GM12878 (cell line): ENCODE measurements at regions not wholly inside any gene's neighbourhood (a gene's known extent, or its start where the extent isn't known, plus 50 kb on each side); places are given as distances from the start of the nearest gene placed in this dataset.

Experiments used
- ATAC-seq: fragments of 200-7000 bp; cut with Tn5 transposase; 3 replicates; pipeline ENCODE4 v1.9.1; 2020; ENCODE audit warnings: mild to moderate bottlenecking, moderate library complexity
- BruUV-seq: library from RNA; stranded (reverse); fragments of 400-500 nt; replicated peaks from 2 replicates; lab custom pipeline; 2021; lab: Mats Ljungman, UMichigan
- CTCF ChIA-PET: fragments of 300-600 bp; sonication (Branson Sonifier 250); formaldehyde crosslinking; extraction: SDS; loops from one replicate; lab custom pipeline; 2021; ENCODE audit warnings: inconsistent platforms; lab: Yijun Ruan, JAX
- POLR2A ChIA-PET: fragments of 350-600 bp; formaldehyde crosslinking; extraction: SDS; loops from one replicate; lab custom pipeline; 2021; ENCODE audit warnings: inconsistent platforms; lab: Charles Lee
- RAD21 ChIA-PET: fragments of 300-600 bp; sonication (Branson Sonifier 250); formaldehyde crosslinking; loops from one replicate; lab custom pipeline; 2023; ENCODE audit warnings: antibody characterized with exemption; ENCODE audit not compliant: unreplicated experiment; lab: Charles Lee
- SMC1A ChIA-PET: fragments of 300-600 bp; sonication (Branson Sonifier 250); formaldehyde crosslinking; loops from one replicate; lab custom pipeline; 2023; ENCODE audit not compliant: unreplicated experiment, uncharacterized antibody; lab: Charles Lee
- DNase-seq: peaks from one replicate; pipeline ENCODE4 v3.0.0-alpha.2; 2011; ENCODE audit warnings: low read depth, low spot score
- FAIRE-seq: peaks from 3 replicates; lab custom pipeline; 2011; peaks lifted over from hg19 to GRCh38; lab: Jason Lieb, UNC
- H2AFZ ChIP-seq: 2 replicates; pipeline ENCODE4 v1.6.0; 2011; ENCODE audit warnings: low read depth, low read length, control low read depth; ENCODE audit not compliant: control insufficient read depth
- H3K27ac ChIP-seq: 2 replicates; pipeline ENCODE4 v1.5.1; 2011; ENCODE audit warnings: control low read depth; ENCODE audit not compliant: control insufficient read depth, insufficient read depth
- H3K27me3 ChIP-seq, 2 experiments: replicated peaks in 1 of 2; 2 replicates each; pipeline versions ENCODE4 v1.6.0 to v1.6.1; 2011; ENCODE audit warnings: low read length in 1 of 2; ENCODE audit not compliant: control insufficient read depth in 2 of 2, insufficient read depth in 2 of 2
- H3K36me3 ChIP-seq, 2 experiments: 2 replicates each; pipeline ENCODE4 v1.5.1; 2011; ENCODE audit warnings: low read length in 1 of 2; ENCODE audit not compliant: control insufficient read depth in 2 of 2, insufficient read depth in 2 of 2
- H3K4me1 ChIP-seq: 2 replicates; pipeline ENCODE4 v1.6.1; 2011; ENCODE audit warnings: mild to moderate bottlenecking, low read length, moderate library complexity, mixed read lengths; ENCODE audit not compliant: control insufficient read depth, insufficient read depth
- H3K4me2 ChIP-seq: 2 replicates; pipeline ENCODE4 v1.6.0; 2011; ENCODE audit warnings: control low read depth; ENCODE audit not compliant: control insufficient read depth, insufficient read depth
- H3K4me3 ChIP-seq: fragments of 200-600 bp; sonication (generic); 2 replicates; pipeline ENCODE4 v1.5.1; 2016
- H3K79me2 ChIP-seq: 2 replicates; pipeline ENCODE4 v1.6.0; 2011; ENCODE audit warnings: low read length; ENCODE audit not compliant: control insufficient read depth, insufficient read depth
- H3K9ac ChIP-seq: 2 replicates; pipeline ENCODE4 v1.8.0; 2011; ENCODE audit warnings: low read length, control low read depth, mixed read lengths; ENCODE audit not compliant: control insufficient read depth, insufficient read depth
- H3K9me3 ChIP-seq: replicated peaks from 3 replicates; pipeline ENCODE4 v1.5.1; 2011; ENCODE audit warnings: mild to moderate bottlenecking, low read length; ENCODE audit not compliant: control insufficient read depth, insufficient read depth
- H4K20me1 ChIP-seq: 2 replicates; pipeline ENCODE4 v1.6.0; 2011; ENCODE audit not compliant: control insufficient read depth, insufficient read depth
- BHLHE40 ChIP-seq, 2 experiments: fragments of 450-650 bp in 1 of 2; IDR thresholded peaks; 2 replicates each; pipeline ENCODE4 v1.6.1; 2011 to 2017; ENCODE audit warnings: low read depth in 2 of 2, borderline replicate concordance in 1 of 2, improper control_type of control experiment in 1 of 2, low read length in 1 of 2, mild to moderate bottlenecking in 1 of 2
- CBX3 ChIP-seq: fragments of 200-600 bp; sonication (generic); IDR thresholded peaks from 2 replicates; pipeline ENCODE4 v1.6.1; 2016; ENCODE audit warnings: low read depth, borderline replicate concordance
- EGR1 ChIP-seq, 2 experiments: IDR thresholded peaks; 1 replicate in 1 of 2; 2 replicates in 1 of 2; pipeline ENCODE4 v1.6.1; 2011 to 2012; ENCODE audit warnings: low read depth in 2 of 2, low read length in 2 of 2, borderline replicate concordance in 1 of 2, mild to moderate bottlenecking in 1 of 2, moderate library complexity in 1 of 2
- KLF5 ChIP-seq: fragments of 450-650 bp; IDR thresholded peaks from 2 replicates; pipeline ENCODE4 v1.6.1; 2014; ENCODE audit warnings: mild to moderate bottlenecking; ENCODE audit not compliant: partially characterized antibody
- MEF2B ChIP-seq: fragments of 450-650 bp; IDR thresholded peaks from 2 replicates; pipeline ENCODE4 v1.6.1; 2018; ENCODE audit warnings: mild to moderate bottlenecking, moderate library complexity; ENCODE audit not compliant: partially characterized antibody, poor library complexity, severe bottlenecking
- MXI1 ChIP-seq: fragments of 150-350 bp; IDR thresholded peaks from 2 replicates; pipeline ENCODE4 v1.6.1; 2011; ENCODE audit warnings: low read depth, mild to moderate bottlenecking, inconsistent platforms, low read length, improper control_type of control experiment
- NBN ChIP-seq: fragments of 450-650 bp; IDR thresholded peaks from 2 replicates; pipeline ENCODE4 v1.6.1; 2016
- NRF1 ChIP-seq: conservative IDR thresholded peaks from 2 replicates; pipeline ENCODE4 v1.6.1; 2011; ENCODE audit warnings: mild to moderate bottlenecking, low read depth, low read length, improper control_type of control experiment
- PAX5 ChIP-seq: IDR thresholded peaks from 2 replicates; pipeline ENCODE4 v1.6.1; 2011; ENCODE audit warnings: low read depth, low read length, borderline replicate concordance
- POLR2AphosphoS2 ChIP-seq: IDR thresholded peaks from 2 replicates; pipeline ENCODE4 v1.6.1; 2011; ENCODE audit warnings: low read depth, mild to moderate bottlenecking, low read length, improper control_type of control experiment, moderate library complexity
- SRF ChIP-seq, 2 experiments: IDR thresholded peaks; 2 replicates each; pipeline ENCODE4 v1.6.1; 2011; ENCODE audit warnings: low read depth in 2 of 2, low read length in 2 of 2, mild to moderate bottlenecking in 1 of 2, moderate library complexity in 1 of 2
- SUZ12 ChIP-seq: fragments of 200-600 bp; sonication (generic); IDR thresholded peaks from one replicate; pipeline ENCODE4 v1.6.1; 2018; ENCODE audit warnings: antibody characterized with exemption, mild to moderate bottlenecking; ENCODE audit not compliant: unreplicated experiment
- WRNIP1 ChIP-seq: IDR thresholded peaks from 2 replicates; pipeline ENCODE4 v1.6.1; 2011; ENCODE audit warnings: low read depth, low read length, improper control_type of control experiment, borderline replicate concordance
- ZNF622 ChIP-seq: fragments of 450-650 bp; IDR thresholded peaks from 2 replicates; pipeline ENCODE4 v1.6.1; 2017; ENCODE audit warnings: mild to moderate bottlenecking, inconsistent platforms
- WGBS: methylation state at CpG from one replicate; pipeline ENCODE4 v1.1.6; 2016; ENCODE audit warnings: low lambda C conversion rate; ENCODE audit not compliant: insufficient replicate concordance, insufficient coverage; ENCODE audit errors: missing lambda C conversion rate; 5-methylcytosine and 5-hydroxymethylcytosine counted together
- in situ Hi-C: fragments of 300-500 bp; cut with MboI; formaldehyde crosslinking; loops from 9 replicates; pipeline ENCODE4 v1.14.3; 2018; ENCODE audit warnings: mixed read lengths
- intact Hi-C: fragments of 100-400 bp; cut with micrococcal nuclease; formaldehyde crosslinking; loops from one replicate; pipeline ENCODE4 v1.14.2; 2022; ENCODE audit not compliant: unreplicated experiment
- TF ChIP-seq, protein P1 (sequence below): IDR thresholded peaks from 2 replicates; pipeline ENCODE4 v1.6.1; 2011; ENCODE audit warnings: mild to moderate bottlenecking, low read depth, low read length, moderate library complexity; ENCODE audit not compliant: insufficient replicate concordance
- TF ChIP-seq, protein P2 (sequence below): IDR thresholded peaks from 2 replicates; pipeline ENCODE4 v1.6.1; 2012; ENCODE audit warnings: low read depth, low read length, improper control_type of control experiment
- TF ChIP-seq, protein P3 (sequence below): IDR thresholded peaks from 2 replicates; pipeline ENCODE4 v1.6.1; 2011; ENCODE audit warnings: low read depth, low read length, improper control_type of control experiment, borderline replicate concordance

DNA sequence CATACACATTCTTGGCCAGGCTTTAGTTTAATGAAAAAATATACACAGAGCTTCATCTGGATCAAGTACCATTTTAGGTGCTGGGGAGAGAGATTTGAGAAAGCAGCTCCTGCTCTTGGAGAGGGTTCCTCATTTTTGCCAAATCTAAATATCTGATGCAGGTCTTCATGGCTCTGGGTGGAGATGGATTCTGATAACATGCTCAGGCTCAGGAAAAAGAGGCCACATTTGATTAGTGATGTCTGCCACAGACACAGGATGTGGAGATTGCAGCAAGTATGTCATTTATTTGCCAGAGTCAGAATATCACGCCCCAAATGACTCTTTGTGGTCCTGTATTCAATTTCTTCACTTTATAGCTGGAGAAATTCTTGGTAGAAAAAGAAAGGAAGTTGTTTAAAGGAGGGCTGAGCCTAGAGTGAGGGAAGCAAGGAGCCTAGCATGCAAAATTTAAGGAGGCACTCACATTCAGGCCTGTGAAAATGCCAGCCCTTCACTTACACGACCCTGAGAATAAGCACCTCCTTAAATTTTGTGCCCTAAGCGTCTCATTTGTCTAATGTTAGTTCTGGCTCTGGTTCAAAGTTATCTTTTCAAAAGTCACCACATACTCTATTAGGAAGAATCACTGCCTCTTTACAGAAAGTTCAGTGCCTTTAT lies 492.9 kb upstream of the TBX3 start:
- SMC1A ChIA-PET, result no interaction called here
- ATAC-seq (no peak), DNase-seq (no peak), FAIRE-seq (no peak)
- in situ Hi-C loops (no loop called here), intact Hi-C loops (no loop called here)
- H3K4me2 ChIP-seq, result no peak overlapping the region
- no peak overlapping the region for H3K4me3 ChIP-seq
- H3K36me3 ChIP-seq, result no peaks in the 10 kb centered on the region
- H3K9ac ChIP-seq, result no peak overlapping the region
- CTCF ChIA-PET, result no interaction called here
- no peak overlapping the region for H2AFZ ChIP-seq
- WGBS, result 0% methylated on average over 3 of the region's 3 CpGs
- RAD21 ChIA-PET, result no interaction called here
- BruUV-seq, result no TSS peak
- H3K9me3 ChIP-seq, result no peaks in the 10 kb centered on the region; the same call in 2 of the 3 replicates
- H4K20me1 ChIP-seq, result no peaks in the 10 kb centered on the region
- no peak overlapping the region for H3K27ac ChIP-seq
- TF ChIP-seq BHLHE40 (IDR thresholded peaks at IDR 0.05; ENCODE audit: borderline replicate concordance in 1 of 2, low read depth in 2 of 2, low read length in 1 of 2) (no peak), WRNIP1 (no peak), ZNF622 (no peak), KLF5 (no peak), CBX3 (no peak), PAX5 (no peak), POLR2AphosphoS2 (no peak), NBN (no peak), MEF2B (no peak), NRF1 (no peak), EGR1 (IDR thresholded peaks at IDR 0.05; ENCODE audit: borderline replicate concordance in 1 of 2, low read depth in 2 of 2, low read length in 2 of 2) (no peak), SRF (IDR thresholded peaks at IDR 0.05; ENCODE audit: low read depth in 2 of 2, low read length in 2 of 2) (no peak), SUZ12 (no peak), MXI1 (no peak)
- TF ChIP-seq, protein P1, sequence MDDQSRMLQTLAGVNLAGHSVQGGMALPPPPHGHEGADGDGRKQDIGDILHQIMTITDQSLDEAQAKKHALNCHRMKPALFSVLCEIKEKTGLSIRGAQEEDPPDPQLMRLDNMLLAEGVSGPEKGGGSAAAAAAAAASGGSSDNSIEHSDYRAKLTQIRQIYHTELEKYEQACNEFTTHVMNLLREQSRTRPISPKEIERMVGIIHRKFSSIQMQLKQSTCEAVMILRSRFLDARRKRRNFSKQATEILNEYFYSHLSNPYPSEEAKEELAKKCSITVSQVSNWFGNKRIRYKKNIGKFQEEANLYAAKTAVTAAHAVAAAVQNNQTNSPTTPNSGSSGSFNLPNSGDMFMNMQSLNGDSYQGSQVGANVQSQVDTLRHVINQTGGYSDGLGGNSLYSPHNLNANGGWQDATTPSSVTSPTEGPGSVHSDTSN, result no peak
- TF ChIP-seq, protein P2, sequence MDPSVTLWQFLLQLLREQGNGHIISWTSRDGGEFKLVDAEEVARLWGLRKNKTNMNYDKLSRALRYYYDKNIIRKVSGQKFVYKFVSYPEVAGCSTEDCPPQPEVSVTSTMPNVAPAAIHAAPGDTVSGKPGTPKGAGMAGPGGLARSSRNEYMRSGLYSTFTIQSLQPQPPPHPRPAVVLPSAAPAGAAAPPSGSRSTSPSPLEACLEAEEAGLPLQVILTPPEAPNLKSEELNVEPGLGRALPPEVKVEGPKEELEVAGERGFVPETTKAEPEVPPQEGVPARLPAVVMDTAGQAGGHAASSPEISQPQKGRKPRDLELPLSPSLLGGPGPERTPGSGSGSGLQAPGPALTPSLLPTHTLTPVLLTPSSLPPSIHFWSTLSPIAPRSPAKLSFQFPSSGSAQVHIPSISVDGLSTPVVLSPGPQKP, result no peak
- TF ChIP-seq, protein P3, sequence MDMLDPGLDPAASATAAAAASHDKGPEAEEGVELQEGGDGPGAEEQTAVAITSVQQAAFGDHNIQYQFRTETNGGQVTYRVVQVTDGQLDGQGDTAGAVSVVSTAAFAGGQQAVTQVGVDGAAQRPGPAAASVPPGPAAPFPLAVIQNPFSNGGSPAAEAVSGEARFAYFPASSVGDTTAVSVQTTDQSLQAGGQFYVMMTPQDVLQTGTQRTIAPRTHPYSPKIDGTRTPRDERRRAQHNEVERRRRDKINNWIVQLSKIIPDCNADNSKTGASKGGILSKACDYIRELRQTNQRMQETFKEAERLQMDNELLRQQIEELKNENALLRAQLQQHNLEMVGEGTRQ, result no peak
- no peaks in the 10 kb centered on the region for H3K4me1 ChIP-seq
- H3K79me2 ChIP-seq, result no peaks in the 10 kb centered on the region
- H3K27me3 ChIP-seq, result no peaks in the 10 kb centered on the region
- POLR2A ChIA-PET, result no interaction called here
